Activated T-cell treated with anti-CD3 and anti-CD28 coated beads, Interleukin-2, amount 50 U/mL, for 48 hours (primary cell): ENCODE measurements at regions not wholly inside any gene's neighbourhood (a gene's known extent, or its start where the extent isn't known, plus 50 kb on each side); places are given as distances from the start of the nearest gene placed in this dataset.

ENCODE experiments used
- DNase-seq, 2 experiments: peaks; one replicate each; pipeline ENCODE4 v3.0.0-alpha.2; 2020

GRCh38 chr12:90188857-90189256 lies 480.2 kb upstream of the ATP2B1 start:
- no peak for DNase-seq

- no peak for DNase-seq
These were observed 474.6 kb upstream of the ATP2B1 start for GRCh38 chr12:90183201-90183600.

- DNase-seq, result no peak
These were observed 472.6 kb upstream of the ATP2B1 start for GRCh38 chr12:90181216-90181615.

- DNase-seq, result no peak
These were observed 466.3 kb upstream of the ATP2B1 start for GRCh38 chr12:90174956-90175355.

GRCh38 chr12:90174198-90174510 lies 465.5 kb upstream of the ATP2B1 start:
- DNase-seq, result peak in 1 of 2 experiments; percentile 18

- no peak for DNase-seq
These were observed 465.0 kb upstream of the ATP2B1 start for GRCh38 chr12:90173499-90174197.

- DNase-seq, result no peak
These were observed 463.9 kb upstream of the ATP2B1 start for GRCh38 chr12:90172524-90172923.

- no peak for DNase-seq
These were observed 462.1 kb upstream of the ATP2B1 start for GRCh38 chr12:90170740-90171139.

GRCh38 chr12:90167518-90168208 lies 459.0 kb upstream of the ATP2B1 start:
- DNase-seq, result no peak

- DNase-seq, result no peak
These were observed 458.0 kb upstream of the ATP2B1 start for GRCh38 chr12:90166671-90167070.

- DNase-seq, result no peak
These were observed 457.4 kb upstream of the ATP2B1 start for GRCh38 chr12:90166012-90166411.

- DNase-seq, result no peak
These were observed 455.3 kb upstream of the ATP2B1 start for GRCh38 chr12:90163975-90164374.

GRCh38 chr12:90153827-90154226 lies 445.2 kb upstream of the ATP2B1 start:
- DNase-seq, result no peak

GRCh38 chr12:90152897-90153624 lies 444.4 kb upstream of the ATP2B1 start:
- no peak for DNase-seq

- no peak for DNase-seq
These were observed 442.9 kb upstream of the ATP2B1 start for GRCh38 chr12:90151491-90152015.

- no peak for DNase-seq
These were observed 440.8 kb upstream of the ATP2B1 start for GRCh38 chr12:90149453-90149852.

GRCh38 chr12:90129366-90130030 lies 420.9 kb upstream of the ATP2B1 start:
- DNase-seq, result no peak

GRCh38 chr12:90128526-90128925 lies 419.9 kb upstream of the ATP2B1 start:
- DNase-seq, result no peak

GRCh38 chr12:90126125-90126524 lies 417.5 kb upstream of the ATP2B1 start:
- no peak for DNase-seq

GRCh38 chr12:90124914-90125313 lies 416.3 kb upstream of the ATP2B1 start:
- no peak for DNase-seq

GRCh38 chr12:90124289-90124688 lies 415.7 kb upstream of the ATP2B1 start:
- DNase-seq, result no peak

GRCh38 chr12:90122681-90123080 lies 414.0 kb upstream of the ATP2B1 start:
- no peak for DNase-seq

GRCh38 chr12:90120627-90121026 lies 412.0 kb upstream of the ATP2B1 start:
- no peak for DNase-seq
